ENCODE measurements at regions not wholly inside any gene's neighbourhood (a gene's known extent, or its start where the extent isn't known, plus 50 kb on each side); places are given as distances from the start of the nearest gene placed in this dataset.

- TF ChIP-seq, protein P1, sequence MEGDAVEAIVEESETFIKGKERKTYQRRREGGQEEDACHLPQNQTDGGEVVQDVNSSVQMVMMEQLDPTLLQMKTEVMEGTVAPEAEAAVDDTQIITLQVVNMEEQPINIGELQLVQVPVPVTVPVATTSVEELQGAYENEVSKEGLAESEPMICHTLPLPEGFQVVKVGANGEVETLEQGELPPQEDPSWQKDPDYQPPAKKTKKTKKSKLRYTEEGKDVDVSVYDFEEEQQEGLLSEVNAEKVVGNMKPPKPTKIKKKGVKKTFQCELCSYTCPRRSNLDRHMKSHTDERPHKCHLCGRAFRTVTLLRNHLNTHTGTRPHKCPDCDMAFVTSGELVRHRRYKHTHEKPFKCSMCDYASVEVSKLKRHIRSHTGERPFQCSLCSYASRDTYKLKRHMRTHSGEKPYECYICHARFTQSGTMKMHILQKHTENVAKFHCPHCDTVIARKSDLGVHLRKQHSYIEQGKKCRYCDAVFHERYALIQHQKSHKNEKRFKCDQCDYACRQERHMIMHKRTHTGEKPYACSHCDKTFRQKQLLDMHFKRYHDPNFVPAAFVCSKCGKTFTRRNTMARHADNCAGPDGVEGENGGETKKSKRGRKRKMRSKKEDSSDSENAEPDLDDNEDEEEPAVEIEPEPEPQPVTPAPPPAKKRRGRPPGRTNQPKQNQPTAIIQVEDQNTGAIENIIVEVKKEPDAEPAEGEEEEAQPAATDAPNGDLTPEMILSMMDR (IDR thresholded peaks at IDR 0.05; ENCODE audit: low read depth, low read length), result no peak
- DNase-seq (ENCODE audit: low read depth in 1 of 2, low spot score in 1 of 2), result no peak
- Histone ChIP-seq H3K9me3 (ENCODE audit: low read depth) (no peaks in the 10 kb centered on the region), H3K4me1 (ENCODE audit: low read depth) (no peaks in the 10 kb centered on the region), H3K36me3 (no peaks in the 10 kb centered on the region), H3K27me3 (no peaks in the 10 kb centered on the region), H3K27ac (no peak overlapping the region), H3K4me3 (no peak overlapping the region)
These were observed 168.7 kb downstream of the PAX1 start for GRCh38 chr20:21874127-21874526.

DNA sequence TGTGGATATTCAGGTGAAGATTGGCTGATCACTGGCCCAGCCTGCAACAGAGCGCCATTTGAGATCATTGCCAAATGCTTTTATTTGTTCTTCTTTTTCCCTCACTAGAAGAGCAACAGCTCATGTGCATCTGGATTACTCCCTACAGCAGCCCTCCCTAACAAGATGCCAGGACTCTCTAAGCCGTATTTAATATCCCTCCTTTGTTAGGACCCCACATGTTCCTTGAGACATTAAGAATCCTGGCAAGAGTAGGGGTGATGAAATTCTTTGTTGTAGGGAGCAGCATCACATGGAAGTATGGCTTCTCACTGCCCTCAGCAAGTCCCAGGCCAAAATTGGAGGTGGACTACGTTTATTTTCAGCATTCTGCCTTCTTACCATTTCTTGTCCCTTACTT lies 167.8 kb downstream of the PAX1 start:
- Histone ChIP-seq H3K27me3 (no peaks in the 10 kb centered on the region), H3K27ac (no peak overlapping the region), H3K36me3 (no peaks in the 10 kb centered on the region), H3K4me3 (no peak overlapping the region), H3K4me1 (ENCODE audit: low read depth) (no peaks in the 10 kb centered on the region), H3K9me3 (ENCODE audit: low read depth) (no peaks in the 10 kb centered on the region)
- TF ChIP-seq, protein P1 (IDR thresholded peaks at IDR 0.05; ENCODE audit: low read depth, low read length), result no peak
- no peak for DNase-seq (ENCODE audit: low read depth in 1 of 2, low spot score in 1 of 2)

- TF ChIP-seq, protein P1 (IDR thresholded peaks at IDR 0.05; ENCODE audit: low read depth, low read length), result no peak
- no peak for DNase-seq (ENCODE audit: low read depth in 1 of 2, low spot score in 1 of 2)
- Histone ChIP-seq H3K4me3 (no peak overlapping the region), H3K36me3 (no peaks in the 10 kb centered on the region), H3K27ac (no peak overlapping the region), H3K27me3 (no peaks in the 10 kb centered on the region), H3K4me1 (ENCODE audit: low read depth) (no peaks in the 10 kb centered on the region), H3K9me3 (ENCODE audit: low read depth) (no peaks in the 10 kb centered on the region)
These were observed 162.3 kb downstream of the PAX1 start for GRCh38 chr20:21867811-21868210.

DNA sequence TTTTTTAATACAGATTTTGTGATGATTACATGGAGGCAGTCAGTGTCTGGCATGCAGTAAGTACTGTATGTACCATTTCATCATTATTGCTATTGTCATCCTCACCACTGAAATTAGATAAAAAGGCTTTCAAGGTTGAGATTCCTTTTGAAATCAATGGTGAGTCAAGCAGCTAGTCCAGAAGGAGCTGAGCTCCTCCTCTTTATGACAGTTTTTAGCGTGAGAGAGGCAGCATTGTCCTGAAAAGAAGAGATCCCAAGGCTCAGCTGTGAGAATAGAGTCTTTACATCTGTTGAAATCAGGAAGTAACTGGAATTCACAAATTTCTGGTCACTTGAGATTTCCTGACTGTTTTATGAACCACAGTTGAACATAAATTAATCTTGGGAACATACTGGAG lies 161.9 kb downstream of the PAX1 start:
- Histone ChIP-seq H3K9me3 (ENCODE audit: low read depth) (no peaks in the 10 kb centered on the region), H3K4me1 (ENCODE audit: low read depth) (no peaks in the 10 kb centered on the region), H3K36me3 (no peaks in the 10 kb centered on the region), H3K27ac (no peak overlapping the region), H3K4me3 (no peak overlapping the region), H3K27me3 (no peaks in the 10 kb centered on the region)
- DNase-seq (ENCODE audit: low read depth in 1 of 2, low spot score in 1 of 2), result no peak
- TF ChIP-seq, protein P1 (IDR thresholded peaks at IDR 0.05; ENCODE audit: low read depth, low read length), result no peak

- Histone ChIP-seq H3K27ac (no peak overlapping the region), H3K9me3 (ENCODE audit: low read depth) (no peaks in the 10 kb centered on the region), H3K27me3 (no peaks in the 10 kb centered on the region), H3K4me3 (no peak overlapping the region), H3K36me3 (no peaks in the 10 kb centered on the region), H3K4me1 (ENCODE audit: low read depth) (no peaks in the 10 kb centered on the region)
- no peak for DNase-seq (ENCODE audit: low read depth in 1 of 2, low spot score in 1 of 2)
- TF ChIP-seq, protein P1 (IDR thresholded peaks at IDR 0.05; ENCODE audit: low read depth, low read length), result no peak
These were observed 157.5 kb downstream of the PAX1 start for GRCh38 chr20:21862956-21863355.
